Stomach (tissue), 4 donors: ENCODE measurements at regions not wholly inside any gene's neighbourhood (a gene's known extent, or its start where the extent isn't known, plus 50 kb on each side); places are given as distances from the start of the nearest gene placed in this dataset.

ENCODE experiments used
- EP300 ChIP-seq: sonication (generic); formaldehyde crosslinking; IDR thresholded peaks from one replicate; pipeline ENCODE4 v1.6.1; 2017; ENCODE audit warnings: antibody characterized with exemption
- POLR2A ChIP-seq, 4 donors: fragments of 450-650 bp; IDR thresholded peaks; one replicate each; pipeline ENCODE4 v1.6.1; 2016; ENCODE audit warnings: antibody characterized with exemption in 4 of 4, control low read depth in 2 of 4, mild to moderate bottlenecking in 1 of 4, moderate library complexity in 1 of 4
- POLR2AphosphoS5 ChIP-seq, 3 donors: sonication (generic); formaldehyde crosslinking; IDR thresholded peaks; one replicate each; pipeline ENCODE4 v1.6.1; 2016; ENCODE audit warnings: antibody characterized with exemption in 3 of 3
- TF ChIP-seq, protein P1 (sequence below), 7 experiments: fragments of 450-650 bp in 4 of 7; fragments of 200-600 bp in 3 of 7; sonication (generic) in 3 of 7; IDR thresholded peaks; one replicate each; pipeline ENCODE4 v1.5.1; 2016 to 2019; ENCODE audit warnings: antibody characterized with exemption in 7 of 7, control low read depth in 2 of 7, mild to moderate bottlenecking in 1 of 7

DNA sequence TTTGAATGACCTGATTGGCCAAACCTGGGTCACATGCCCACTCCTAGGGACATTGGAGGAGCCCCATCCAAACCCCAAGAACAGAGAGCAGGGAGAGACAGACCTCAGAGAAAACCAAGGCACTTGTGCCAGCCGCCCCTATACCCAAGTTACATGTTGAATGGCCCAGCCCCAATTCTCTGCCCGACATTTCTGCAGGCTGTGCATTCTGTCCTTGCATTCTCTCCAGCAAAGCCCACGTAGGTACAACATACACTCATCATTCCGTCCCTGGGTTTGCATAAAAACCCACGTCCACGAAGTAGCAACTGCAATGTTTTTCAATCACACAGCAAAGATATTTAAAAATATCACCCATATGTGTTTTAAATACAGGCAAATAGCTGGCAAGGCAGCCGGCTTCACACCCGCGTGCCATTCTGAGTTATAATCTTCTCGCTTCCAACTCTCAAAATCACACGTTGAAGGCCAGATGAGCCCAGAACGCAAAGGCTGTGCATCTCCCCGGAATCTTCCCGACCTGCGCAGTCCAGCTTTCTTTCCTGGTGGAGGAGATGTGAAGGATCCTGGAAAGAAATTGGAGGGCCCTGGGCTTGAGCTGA lies 91.7 kb upstream of the MYL2 start:
- TF ChIP-seq POLR2AphosphoS5 (IDR thresholded peaks at IDR 0.05) (no peak), EP300 (no peak), POLR2A (IDR thresholded peaks at IDR 0.05) (no peak)
- TF ChIP-seq, protein P1, sequence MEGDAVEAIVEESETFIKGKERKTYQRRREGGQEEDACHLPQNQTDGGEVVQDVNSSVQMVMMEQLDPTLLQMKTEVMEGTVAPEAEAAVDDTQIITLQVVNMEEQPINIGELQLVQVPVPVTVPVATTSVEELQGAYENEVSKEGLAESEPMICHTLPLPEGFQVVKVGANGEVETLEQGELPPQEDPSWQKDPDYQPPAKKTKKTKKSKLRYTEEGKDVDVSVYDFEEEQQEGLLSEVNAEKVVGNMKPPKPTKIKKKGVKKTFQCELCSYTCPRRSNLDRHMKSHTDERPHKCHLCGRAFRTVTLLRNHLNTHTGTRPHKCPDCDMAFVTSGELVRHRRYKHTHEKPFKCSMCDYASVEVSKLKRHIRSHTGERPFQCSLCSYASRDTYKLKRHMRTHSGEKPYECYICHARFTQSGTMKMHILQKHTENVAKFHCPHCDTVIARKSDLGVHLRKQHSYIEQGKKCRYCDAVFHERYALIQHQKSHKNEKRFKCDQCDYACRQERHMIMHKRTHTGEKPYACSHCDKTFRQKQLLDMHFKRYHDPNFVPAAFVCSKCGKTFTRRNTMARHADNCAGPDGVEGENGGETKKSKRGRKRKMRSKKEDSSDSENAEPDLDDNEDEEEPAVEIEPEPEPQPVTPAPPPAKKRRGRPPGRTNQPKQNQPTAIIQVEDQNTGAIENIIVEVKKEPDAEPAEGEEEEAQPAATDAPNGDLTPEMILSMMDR (IDR thresholded peaks at IDR 0.05) = no peak
